HG03025 (cell line): ENCODE measurements at regions not wholly inside any gene's neighbourhood (a gene's known extent, or its start where the extent isn't known, plus 50 kb on each side); places are given as distances from the start of the nearest gene placed in this dataset.
"Not testable (repeated sequence)": the region's sequence is repeated elsewhere in the genome, so short reads cannot be mapped to it uniquely, and the experiment has no call there.

Source experiments
- ATAC-seq: cut with Tn5 transposase; IDR thresholded peaks from one replicate; pipeline ENCODE4 v1.9.1; 2021; ENCODE audit warnings: mild to moderate bottlenecking, moderate library complexity; ENCODE audit not compliant: unreplicated experiment, low FRiP score

- ATAC-seq, result no peak
Measured at GRCh38 chr5:163318707-163319106, 118.7 kb upstream of the CCNG1 start.

- ATAC-seq, result no peak
Measured at GRCh38 chr5:163321511-163321910, 115.9 kb upstream of the CCNG1 start.

GRCh38 chr5:163330723-163331668 is 106.4 kb upstream of the CCNG1 start:
- no peak for ATAC-seq

- ATAC-seq, result not testable (repeated sequence)
Measured at GRCh38 chr5:163336074-163336473, 101.3 kb upstream of the CCNG1 start.

GRCh38 chr5:163339148-163339547 is 98.2 kb upstream of the CCNG1 start:
- no peak for ATAC-seq

GRCh38 chr5:163340378-163340777 is 97.0 kb upstream of the CCNG1 start:
- not testable (repeated sequence) for ATAC-seq

- no peak for ATAC-seq
Measured at GRCh38 chr5:163342306-163342705, 95.1 kb upstream of the CCNG1 start.

GRCh38 chr5:163345216-163345615 is 92.2 kb upstream of the CCNG1 start:
- ATAC-seq, result no peak

- ATAC-seq, result no peak
Measured at GRCh38 chr5:163347671-163348070, 89.7 kb upstream of the CCNG1 start.

GRCh38 chr5:163350083-163350482 is 87.3 kb upstream of the CCNG1 start:
- ATAC-seq, result no peak

GRCh38 chr5:163352531-163352930 is 84.9 kb upstream of the CCNG1 start:
- no peak for ATAC-seq

GRCh38 chr5:163355811-163356210 is 81.6 kb upstream of the CCNG1 start:
- not testable (repeated sequence) for ATAC-seq

- ATAC-seq, result no peak
Measured at GRCh38 chr5:163357636-163358035, 79.8 kb upstream of the CCNG1 start.

- ATAC-seq, result no peak
Measured at GRCh38 chr5:163360656-163361055, 76.7 kb upstream of the CCNG1 start.

GRCh38 chr5:163361450-163361849 is 75.9 kb upstream of the CCNG1 start:
- ATAC-seq, result no peak

- no peak for ATAC-seq
Measured at GRCh38 chr5:163362840-163363371, 74.5 kb upstream of the CCNG1 start.

- no peak for ATAC-seq
Measured at GRCh38 chr5:163363389-163363788, 74.0 kb upstream of the CCNG1 start.

- no peak for ATAC-seq
Measured at GRCh38 chr5:163366757-163367156, 70.6 kb upstream of the CCNG1 start.

- ATAC-seq, result no peak
Measured at GRCh38 chr5:163369776-163370385, 67.5 kb upstream of the CCNG1 start.

- ATAC-seq, result no peak
Measured at GRCh38 chr5:163373436-163374084, 63.8 kb upstream of the CCNG1 start.

- ATAC-seq, result no peak
Measured at GRCh38 chr5:163377982-163378381, 59.4 kb upstream of the CCNG1 start.
